ENCODE measurements at regions not wholly inside any gene's neighbourhood (a gene's known extent, or its start where the extent isn't known, plus 50 kb on each side); places are given as distances from the start of the nearest gene placed in this dataset.

DNA sequence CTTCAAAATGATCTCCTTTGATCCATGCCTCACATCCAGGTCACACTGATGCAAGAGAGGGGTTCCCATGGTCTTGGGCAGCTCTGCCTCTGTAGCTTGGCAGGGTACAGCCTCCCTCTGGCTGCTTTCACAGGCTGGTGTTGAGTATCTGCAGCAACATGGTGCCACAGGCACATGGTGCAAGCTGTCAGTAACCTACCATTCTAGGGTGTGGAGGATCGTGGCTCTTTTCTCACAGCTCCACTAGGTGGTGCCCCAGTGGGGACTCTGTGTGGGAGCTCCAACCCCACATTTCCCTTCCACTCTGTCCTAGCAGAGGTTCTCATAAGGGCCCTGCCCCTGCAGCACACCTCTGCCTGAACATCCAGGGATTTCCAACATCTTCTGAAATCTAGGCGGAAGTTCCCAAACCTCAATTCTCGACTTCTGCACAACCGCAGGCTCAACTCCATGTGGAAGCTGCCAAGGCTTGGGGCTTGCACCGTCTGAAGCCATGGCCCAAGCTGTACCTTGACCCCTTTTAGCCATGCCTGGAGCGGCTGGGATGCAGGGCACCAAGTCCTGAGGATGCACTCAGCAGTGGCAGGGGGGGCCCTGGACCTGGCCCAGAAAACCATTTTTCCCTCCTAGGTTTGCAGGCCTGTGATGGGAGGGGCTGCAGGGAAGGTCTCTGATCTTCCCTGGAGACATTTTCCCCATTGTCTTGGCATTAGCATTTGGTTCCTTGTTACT lies 137.8 kb upstream of the NUDT6 start:
- TF ChIP-seq, protein P1, sequence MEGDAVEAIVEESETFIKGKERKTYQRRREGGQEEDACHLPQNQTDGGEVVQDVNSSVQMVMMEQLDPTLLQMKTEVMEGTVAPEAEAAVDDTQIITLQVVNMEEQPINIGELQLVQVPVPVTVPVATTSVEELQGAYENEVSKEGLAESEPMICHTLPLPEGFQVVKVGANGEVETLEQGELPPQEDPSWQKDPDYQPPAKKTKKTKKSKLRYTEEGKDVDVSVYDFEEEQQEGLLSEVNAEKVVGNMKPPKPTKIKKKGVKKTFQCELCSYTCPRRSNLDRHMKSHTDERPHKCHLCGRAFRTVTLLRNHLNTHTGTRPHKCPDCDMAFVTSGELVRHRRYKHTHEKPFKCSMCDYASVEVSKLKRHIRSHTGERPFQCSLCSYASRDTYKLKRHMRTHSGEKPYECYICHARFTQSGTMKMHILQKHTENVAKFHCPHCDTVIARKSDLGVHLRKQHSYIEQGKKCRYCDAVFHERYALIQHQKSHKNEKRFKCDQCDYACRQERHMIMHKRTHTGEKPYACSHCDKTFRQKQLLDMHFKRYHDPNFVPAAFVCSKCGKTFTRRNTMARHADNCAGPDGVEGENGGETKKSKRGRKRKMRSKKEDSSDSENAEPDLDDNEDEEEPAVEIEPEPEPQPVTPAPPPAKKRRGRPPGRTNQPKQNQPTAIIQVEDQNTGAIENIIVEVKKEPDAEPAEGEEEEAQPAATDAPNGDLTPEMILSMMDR (IDR thresholded peaks at IDR 0.05): no peak
- no peak for TF ChIP-seq POLR2A (IDR thresholded peaks at IDR 0.05)

All from adrenal gland (tissue), 5 donors.